ENCODE measurements at regions not wholly inside any gene's neighbourhood (a gene's known extent, or its start where the extent isn't known, plus 50 kb on each side); places are given as distances from the start of the nearest gene placed in this dataset.

DNA sequence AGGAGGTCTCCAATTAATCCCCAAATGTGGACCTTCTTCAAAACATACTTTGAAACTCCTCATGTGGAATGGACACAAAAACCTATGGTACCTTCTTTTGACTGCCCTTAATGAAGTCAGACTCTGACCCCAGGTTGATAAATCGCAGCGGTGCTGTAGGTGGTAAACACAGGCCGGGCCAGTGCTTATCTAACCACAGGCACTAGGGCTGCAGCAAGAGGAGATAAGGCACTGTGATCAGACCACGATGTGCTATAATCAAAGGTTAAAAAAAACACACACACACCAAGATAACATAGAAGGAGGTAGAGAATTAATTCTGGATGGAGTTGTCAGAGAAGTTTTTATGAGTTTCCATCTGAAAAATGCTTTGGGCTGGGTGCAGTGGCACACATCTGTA is 52.3 kb upstream of the SIPA1L2 start:
- H3K9me3 Mint-ChIP-seq (ENCODE audit: low read depth), result no peaks in the 10 kb centered on the region
- CTCF ChIA-PET, result no interaction called here
- ATAC-seq (no peak), DNase-seq (no peak)
- H3K4me1 Mint-ChIP-seq, result no peaks in the 10 kb centered on the region
- H3K36me3 Mint-ChIP-seq, result no peaks in the 10 kb centered on the region
- H3K4me3 Mint-ChIP-seq, result no peak overlapping the region
- H3K27me3 Mint-ChIP-seq, result no peaks in the 10 kb centered on the region
- H3K27ac Mint-ChIP-seq, result no peak overlapping the region

- CTCF ChIA-PET, result no interaction called here
- Mint-ChIP-seq H3K27me3 (no peaks in the 10 kb centered on the region), H3K27ac (no peak overlapping the region), H3K4me3 (no peak overlapping the region), H3K4me1 (no peaks in the 10 kb centered on the region), H3K9me3 (ENCODE audit: low read depth) (no peaks in the 10 kb centered on the region), H3K36me3 (no peaks in the 10 kb centered on the region)
- DNase-seq (no peak), ATAC-seq (no peak)
Observed at GRCh38 chr1:232684371-232685105, 54.6 kb upstream of the SIPA1L2 start.

DNA sequence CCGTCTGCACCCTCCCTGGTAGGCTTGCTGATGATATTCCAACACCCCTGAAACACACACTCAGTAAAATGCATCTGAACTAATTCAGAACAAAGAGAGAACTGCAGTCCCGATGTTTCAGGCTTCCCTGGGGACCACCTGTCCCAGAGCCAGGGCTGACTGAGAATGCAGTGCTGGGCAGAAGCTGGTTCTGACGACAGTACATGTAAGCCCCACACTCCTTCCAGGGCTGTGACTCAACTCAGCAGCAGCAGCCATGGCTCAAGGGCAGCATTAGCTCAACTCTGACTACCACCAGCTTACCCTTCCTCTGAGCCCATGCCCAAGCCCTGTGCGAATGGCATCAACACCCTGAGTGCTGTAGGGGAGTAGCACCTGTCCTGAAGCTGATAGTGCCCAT is 56.4 kb upstream of the SIPA1L2 start:
- CTCF ChIA-PET, result no interaction called here

GRCh38 chr1:232687304-232687703 is 57.4 kb upstream of the SIPA1L2 start:
- no peaks in the 10 kb centered on the region for H3K36me3 Mint-ChIP-seq
- no peaks in the 10 kb centered on the region for H3K9me3 Mint-ChIP-seq (ENCODE audit: low read depth)
- ATAC-seq, result no peak
- H3K4me1 Mint-ChIP-seq, result no peaks in the 10 kb centered on the region
- no peak overlapping the region for H3K4me3 Mint-ChIP-seq
- DNase-seq, result no peak
- CTCF ChIA-PET, result no interaction called here
- peaks cover 9% of the 10 kb centered on the region for H3K27me3 Mint-ChIP-seq
- no peak overlapping the region for H3K27ac Mint-ChIP-seq

More for the DNA sequence above, 56.4 kb upstream of the SIPA1L2 start:
- no peak for ATAC-seq
- DNase-seq, result no peak
- Mint-ChIP-seq H3K9me3 (ENCODE audit: low read depth) (no peaks in the 10 kb centered on the region), H3K27ac (no peak overlapping the region), H3K27me3 (peaks cover 6% of the 10 kb centered on the region), H3K4me1 (no peaks in the 10 kb centered on the region), H3K36me3 (no peaks in the 10 kb centered on the region), H3K4me3 (no peak overlapping the region)

- no peak for DNase-seq
- no peak for ATAC-seq
- Mint-ChIP-seq H3K4me1 (no peaks in the 10 kb centered on the region), H3K36me3 (no peaks in the 10 kb centered on the region), H3K9me3 (ENCODE audit: low read depth) (no peaks in the 10 kb centered on the region), H3K27me3 (peaks cover 13% of the 10 kb centered on the region), H3K27ac (no peak overlapping the region), H3K4me3 (no peak overlapping the region)
- CTCF ChIA-PET, result no interaction called here
Observed at GRCh38 chr1:232687728-232688127, 57.8 kb upstream of the SIPA1L2 start.

GRCh38 chr1:232688398-232688797 is 58.5 kb upstream of the SIPA1L2 start:
- no peaks in the 10 kb centered on the region for H3K9me3 Mint-ChIP-seq (ENCODE audit: low read depth)
- H3K4me1 Mint-ChIP-seq, result no peaks in the 10 kb centered on the region
- peaks cover 13% of the 10 kb centered on the region for H3K27me3 Mint-ChIP-seq
- DNase-seq (no peak), ATAC-seq (no peak)
- H3K4me3 Mint-ChIP-seq, result no peak overlapping the region
- CTCF ChIA-PET, result no interaction called here
- H3K27ac Mint-ChIP-seq, result no peak overlapping the region
- no peaks in the 10 kb centered on the region for H3K36me3 Mint-ChIP-seq

GRCh38 chr1:232689711-232690110 is 59.8 kb upstream of the SIPA1L2 start:
- no peak for DNase-seq
- H3K9me3 Mint-ChIP-seq (ENCODE audit: low read depth), result no peaks in the 10 kb centered on the region

GRCh38 chr1:232690285-232690935 is 60.5 kb upstream of the SIPA1L2 start:
- Mint-ChIP-seq H3K4me3 (no peak overlapping the region), H3K27me3 (peaks cover 13% of the 10 kb centered on the region), H3K36me3 (no peaks in the 10 kb centered on the region), H3K4me1 (no peaks in the 10 kb centered on the region), H3K27ac (no peak overlapping the region), H3K9me3 (ENCODE audit: low read depth) (no peaks in the 10 kb centered on the region)
- CTCF ChIA-PET, result no interaction called here
- no peak for ATAC-seq
- DNase-seq, result no peak

More at GRCh38 chr1:232689711-232690110, 59.8 kb upstream of the SIPA1L2 start:
- no peaks in the 10 kb centered on the region for H3K4me1 Mint-ChIP-seq
- CTCF ChIA-PET, result no interaction called here
- peaks cover 13% of the 10 kb centered on the region for H3K27me3 Mint-ChIP-seq
- no peak overlapping the region for H3K4me3 Mint-ChIP-seq
- ATAC-seq, result no peak
- H3K27ac Mint-ChIP-seq, result no peak overlapping the region
- H3K36me3 Mint-ChIP-seq, result no peaks in the 10 kb centered on the region

- Mint-ChIP-seq H3K4me1 (no peaks in the 10 kb centered on the region), H3K27ac (no peak overlapping the region), H3K27me3 (peaks cover 13% of the 10 kb centered on the region), H3K4me3 (no peak overlapping the region), H3K36me3 (no peaks in the 10 kb centered on the region), H3K9me3 (ENCODE audit: low read depth) (no peaks in the 10 kb centered on the region)
- CTCF ChIA-PET, result no interaction called here
- DNase-seq (no peak), ATAC-seq (no peak)
Observed at GRCh38 chr1:232694475-232694874, 64.5 kb upstream of the SIPA1L2 start.

DNA sequence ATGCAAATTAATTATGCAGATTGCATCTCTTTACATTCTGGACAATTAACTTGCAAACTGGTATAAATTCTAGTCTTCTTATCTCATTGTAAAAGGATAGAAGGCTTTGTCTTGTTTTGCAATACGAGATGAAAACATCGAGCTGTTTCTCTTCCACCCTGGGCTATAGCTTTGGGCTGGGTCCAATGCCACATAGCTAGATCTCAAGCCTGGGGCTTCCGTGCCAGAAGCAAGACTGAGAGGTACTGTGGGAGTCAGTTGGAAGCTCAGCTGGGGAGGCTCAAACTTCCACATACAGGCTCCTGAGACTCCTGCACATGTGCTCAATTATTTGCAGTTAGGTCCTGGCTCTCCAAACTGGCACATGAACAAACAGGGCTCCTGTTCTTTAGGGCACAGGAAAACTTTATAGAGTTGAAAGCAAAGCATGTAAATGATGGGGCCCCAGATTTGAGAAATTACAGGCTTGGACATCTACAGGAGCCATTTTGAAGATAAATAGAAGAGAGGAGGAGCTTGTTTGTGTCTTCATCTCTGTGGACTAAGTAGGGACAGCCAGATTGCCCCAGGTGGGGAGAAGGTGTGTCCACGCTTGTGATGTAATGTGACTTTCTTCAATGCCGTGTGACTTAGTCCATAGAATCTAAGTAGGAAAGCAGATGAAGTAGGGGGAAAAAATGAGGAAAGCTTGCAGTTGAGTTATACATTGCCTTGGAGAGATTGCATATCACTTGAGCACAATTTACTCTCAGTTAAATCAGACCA is 65.9 kb upstream of the SIPA1L2 start:
- H3K4me1 Mint-ChIP-seq, result no peaks in the 10 kb centered on the region
- no peak for DNase-seq
- no peak overlapping the region for H3K4me3 Mint-ChIP-seq
- H3K36me3 Mint-ChIP-seq, result no peaks in the 10 kb centered on the region
- no peak overlapping the region for H3K27ac Mint-ChIP-seq
- H3K27me3 Mint-ChIP-seq, result peaks cover 7% of the 10 kb centered on the region
- CTCF ChIA-PET, result interaction anchor here (0.7 kb wide), 1 partner anchor 12 kb away, joined by 3 read pairs; no protein-coding TSS in a partner anchor
- no peak for ATAC-seq
- no peaks in the 10 kb centered on the region for H3K9me3 Mint-ChIP-seq (ENCODE audit: low read depth)

DNA sequence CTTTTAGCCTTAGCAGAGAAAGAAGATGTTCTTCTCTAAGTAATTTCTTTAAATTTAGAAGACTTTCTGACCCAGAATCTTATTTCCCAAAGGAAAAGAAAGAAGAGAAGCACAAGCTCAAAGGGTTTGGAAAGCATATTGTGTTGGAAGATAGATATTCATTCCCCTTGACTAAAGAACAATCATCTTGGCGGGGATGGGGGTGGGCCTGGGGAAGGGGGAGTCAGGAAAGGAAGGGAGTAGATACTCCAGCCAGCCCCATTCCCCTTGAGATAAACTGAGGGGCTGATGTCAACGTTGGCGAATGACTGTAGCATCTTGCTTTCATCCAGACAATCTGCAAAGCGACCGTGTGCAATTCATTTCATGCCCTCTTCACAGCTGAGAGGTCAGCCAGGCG is 66.5 kb upstream of the SIPA1L2 start:
- DNase-seq, result no peak
- ATAC-seq, result no peak
- H3K9me3 Mint-ChIP-seq (ENCODE audit: low read depth), result no peaks in the 10 kb centered on the region
- CTCF ChIA-PET, result interaction anchor here (0.7 kb wide), 1 partner anchor 11 kb away, joined by 3 read pairs; no protein-coding TSS in a partner anchor
- no peak overlapping the region for H3K27ac Mint-ChIP-seq
- no peaks in the 10 kb centered on the region for H3K36me3 Mint-ChIP-seq
- H3K4me3 Mint-ChIP-seq, result no peak overlapping the region
- H3K4me1 Mint-ChIP-seq, result no peaks in the 10 kb centered on the region
- peaks cover 7% of the 10 kb centered on the region for H3K27me3 Mint-ChIP-seq

DNA sequence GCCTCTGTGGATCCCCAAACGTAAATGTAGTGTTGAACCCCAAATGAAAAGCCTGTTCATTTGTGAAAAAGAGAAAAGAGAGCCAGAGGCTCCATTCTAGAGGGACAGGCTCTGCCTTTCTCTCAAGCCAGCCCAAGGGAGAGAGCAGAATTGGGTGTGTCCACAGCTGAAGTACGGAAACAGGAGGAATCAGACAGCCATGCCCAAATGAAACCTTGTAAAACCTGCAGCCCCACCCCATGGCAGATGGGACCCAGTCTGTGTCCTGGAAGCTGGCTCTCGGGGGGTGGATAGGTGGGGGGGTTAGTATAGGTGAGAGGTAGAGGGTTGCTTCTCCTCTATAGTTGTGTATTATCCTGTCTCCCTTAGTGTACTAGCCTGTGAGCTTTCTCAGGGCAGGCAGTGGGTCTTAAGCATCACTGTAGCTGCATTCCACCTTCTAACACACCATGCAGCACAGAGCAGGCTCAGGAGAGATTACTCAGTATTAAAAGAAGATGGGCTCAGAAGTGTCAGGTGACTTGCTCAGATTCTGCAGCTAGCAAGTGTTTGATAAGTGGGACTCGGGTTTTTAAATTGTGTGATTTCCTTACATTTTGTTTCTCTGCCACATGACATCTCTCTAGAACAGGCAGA is 67.4 kb upstream of the SIPA1L2 start:
- H3K9me3 Mint-ChIP-seq (ENCODE audit: low read depth), result no peaks in the 10 kb centered on the region
- H3K36me3 Mint-ChIP-seq, result no peaks in the 10 kb centered on the region
- ATAC-seq (no peak), DNase-seq (no peak)
- H3K4me1 Mint-ChIP-seq, result no peaks in the 10 kb centered on the region
- H3K27me3 Mint-ChIP-seq, result peaks cover 4% of the 10 kb centered on the region
- CTCF ChIA-PET, result interaction anchor here (1.1 kb wide), 1 partner anchor 26 kb away, joined by 3 read pairs; no protein-coding TSS in a partner anchor
- H3K27ac Mint-ChIP-seq, result no peak overlapping the region
- no peak overlapping the region for H3K4me3 Mint-ChIP-seq

GRCh38 chr1:232699814-232700213 is 69.9 kb upstream of the SIPA1L2 start:
- CTCF ChIA-PET, result no interaction called here
- no peak for ATAC-seq
- no peak for DNase-seq
- Mint-ChIP-seq H3K9me3 (ENCODE audit: low read depth) (no peaks in the 10 kb centered on the region), H3K27ac (no peak overlapping the region), H3K4me1 (no peaks in the 10 kb centered on the region), H3K4me3 (no peak overlapping the region), H3K27me3 (no peaks in the 10 kb centered on the region), H3K36me3 (no peaks in the 10 kb centered on the region)
